IMR-90 (cell line): ENCODE measurements at regions not wholly inside any gene's neighbourhood (a gene's known extent, or its start where the extent isn't known, plus 50 kb on each side); places are given as distances from the start of the nearest gene placed in this dataset.

Experiments used
- ATAC-seq: fragments of 200-7000 bp; cut with Tn5 transposase; 2 replicates; pipeline ENCODE4 v1.9.1; 2020; ENCODE audit warnings: low read depth, mild to moderate bottlenecking, moderate library complexity
- BruUV-seq: library from RNA; stranded (reverse); fragments of 400-500 nt; replicated peaks from 2 replicates; lab custom pipeline; 2021; lab: Mats Ljungman, UMichigan
- CTCF ChIA-PET: fragments of 300-600 bp; formaldehyde crosslinking; extraction: SDS; loops from one replicate; lab custom pipeline; 2021; ENCODE audit warnings: antibody characterized with exemption; lab: Yijun Ruan, JAX
- POLR2A ChIA-PET: fragments of 300-600 bp; sonication (Branson Sonifier 250); formaldehyde crosslinking; loops from one replicate; lab custom pipeline; 2022; ENCODE audit warnings: antibody characterized with exemption; ENCODE audit not compliant: unreplicated experiment; lab: Charles Lee
- DNase-seq: peaks from one replicate; pipeline ENCODE4 v3.0.0; 2013
- H2AFZ ChIP-seq: replicated peaks from 2 replicates; pipeline ENCODE3; 2013; ENCODE audit warnings: low read length, mild to moderate bottlenecking; ENCODE audit not compliant: poor library complexity
- H2AK5ac ChIP-seq: 2 replicates; pipeline ENCODE4 v1.6.1; 2013; ENCODE audit warnings: low read depth, low read length, inconsistent platforms
- H2AK9ac ChIP-seq: replicated peaks from 2 replicates; pipeline ENCODE3; 2013; ENCODE audit warnings: mild to moderate bottlenecking, low read depth, low read length, moderate library complexity; ENCODE audit not compliant: poor library complexity
- H2BK120ac ChIP-seq: 2 replicates; pipeline ENCODE4 v1.6.1; 2013; ENCODE audit warnings: low read depth, low read length, inconsistent platforms
- H2BK15ac ChIP-seq: 3 replicates; pipeline ENCODE4 v1.6.1; 2013; ENCODE audit warnings: low read depth, low read length, inconsistent platforms
- H2BK20ac ChIP-seq: 2 replicates; pipeline ENCODE4 v1.6.1; 2013; ENCODE audit warnings: low read depth, mild to moderate bottlenecking, inconsistent platforms, low read length, moderate library complexity
- H2BK5ac ChIP-seq: 2 replicates; pipeline ENCODE4 v1.6.1; 2013; ENCODE audit warnings: mild to moderate bottlenecking, low read depth, low read length, inconsistent platforms; ENCODE audit not compliant: poor library complexity, severe bottlenecking
- H3K14ac ChIP-seq: replicated peaks from 2 replicates; pipeline ENCODE4 v1.6.1; 2013; ENCODE audit warnings: low read depth, low read length, inconsistent platforms
- H3K18ac ChIP-seq: 2 replicates; pipeline ENCODE4 v1.6.1; 2013; ENCODE audit warnings: low read depth, low read length, control low read depth
- H3K23ac ChIP-seq: 2 replicates; pipeline ENCODE4 v1.6.1; 2013; ENCODE audit warnings: low read depth, low read length, inconsistent platforms
- H3K27ac ChIP-seq: 2 replicates; pipeline ENCODE4 v1.5.1; 2013; ENCODE audit warnings: mild to moderate bottlenecking, control low read depth, low read length; ENCODE audit not compliant: insufficient read depth
- H3K27me3 ChIP-seq: 2 replicates; pipeline ENCODE4 v1.6.1; 2013; ENCODE audit warnings: low read length; ENCODE audit not compliant: control insufficient read depth, insufficient read depth
- H3K36me3 ChIP-seq: 2 replicates; pipeline ENCODE4 v1.6.1; 2013; ENCODE audit warnings: low read length, mixed read lengths; ENCODE audit not compliant: control insufficient read depth, insufficient read depth
- H3K4ac ChIP-seq: 2 replicates; pipeline ENCODE4 v1.6.1; 2013; ENCODE audit warnings: low read depth, low read length, inconsistent platforms
- H3K4me1 ChIP-seq: 2 replicates; pipeline ENCODE4 v1.6.1; 2013; ENCODE audit warnings: low read length, mixed read lengths; ENCODE audit not compliant: control insufficient read depth, insufficient read depth
- H3K4me2 ChIP-seq: 2 replicates; pipeline ENCODE4 v1.6.1; 2013; ENCODE audit warnings: low read depth, mild to moderate bottlenecking, control low read depth, low read length, moderate library complexity
- H3K4me3 ChIP-seq: 2 replicates; pipeline ENCODE4 v1.5.1; 2013; ENCODE audit warnings: low read depth, mild to moderate bottlenecking, control low read depth, low read length, moderate library complexity; ENCODE audit not compliant: insufficient read depth
- H3K56ac ChIP-seq: 2 replicates; pipeline ENCODE4 v1.6.1; 2013; ENCODE audit warnings: low read length, inconsistent platforms; ENCODE audit not compliant: insufficient read depth; ENCODE audit errors: extremely low read depth
- H3K79me1 ChIP-seq, 2 experiments: 2 replicates each; pipeline ENCODE4 v1.6.1; 2013; ENCODE audit warnings: low read length in 2 of 2, inconsistent platforms in 1 of 2, low read depth in 1 of 2
- H3K9ac ChIP-seq: 2 replicates; pipeline ENCODE4 v1.6.1; 2013; ENCODE audit warnings: low read depth, low read length, control low read depth
- H3K9me1 ChIP-seq: 2 replicates; pipeline ENCODE4 v1.6.1; 2013; ENCODE audit warnings: low read length, inconsistent platforms; ENCODE audit not compliant: insufficient read depth
- H3K9me3 ChIP-seq: 2 replicates; pipeline ENCODE4 v1.6.1; 2013; ENCODE audit warnings: low read length; ENCODE audit not compliant: control insufficient read depth, insufficient read depth
- H4K20me1 ChIP-seq: 2 replicates; pipeline ENCODE4 v1.6.1; 2013; ENCODE audit warnings: low read length, inconsistent platforms; ENCODE audit not compliant: insufficient read depth
- H4K5ac ChIP-seq: 2 replicates; pipeline ENCODE4 v1.6.1; 2013; ENCODE audit warnings: mild to moderate bottlenecking, low read depth, low read length, control low read depth
- H4K8ac ChIP-seq, 2 experiments: 2 replicates each; pipeline ENCODE4 v1.6.1; 2013; ENCODE audit warnings: low read depth in 2 of 2, low read length in 2 of 2, control low read depth in 1 of 2, inconsistent platforms in 1 of 2
- H4K91ac ChIP-seq: 2 replicates; pipeline ENCODE4 v1.6.1; 2013; ENCODE audit warnings: low read depth, low read length, inconsistent platforms; ENCODE audit not compliant: insufficient read depth
- BHLHE40 ChIP-seq: fragments of 150-350 bp; IDR thresholded peaks from 2 replicates; pipeline ENCODE4 v1.6.1; 2016; ENCODE audit warnings: mild to moderate bottlenecking, low read depth, low read length
- CEBPB ChIP-seq: IDR thresholded peaks from 2 replicates; pipeline ENCODE4 v1.6.1; 2012; ENCODE audit warnings: low read depth, low read length, improper control_type of control experiment
- CHD1 ChIP-seq: IDR thresholded peaks from 2 replicates; pipeline ENCODE4 v1.6.1; 2012; ENCODE audit warnings: low read depth, low read length, improper control_type of control experiment
- FOS ChIP-seq: fragments of 150-350 bp; IDR thresholded peaks from 2 replicates; pipeline ENCODE4 v1.6.1; 2016; ENCODE audit warnings: low read depth, low read length
- MAZ ChIP-seq: IDR thresholded peaks from 2 replicates; pipeline ENCODE4 v1.6.1; 2012; ENCODE audit warnings: low read depth, mild to moderate bottlenecking, low read length, improper control_type of control experiment, moderate library complexity, borderline replicate concordance
- MXI1 ChIP-seq: IDR thresholded peaks from 2 replicates; pipeline ENCODE4 v1.6.1; 2012; ENCODE audit warnings: low read depth, mild to moderate bottlenecking, low read length, moderate library complexity, borderline replicate concordance
- NFE2L2 ChIP-seq: fragments of 150-350 bp; IDR thresholded peaks from 2 replicates; pipeline ENCODE4 v1.6.1; 2016; ENCODE audit warnings: low read depth, mild to moderate bottlenecking, low read length
- RAD21 ChIP-seq: IDR thresholded peaks from 2 replicates; pipeline ENCODE4 v1.6.1; 2012; ENCODE audit warnings: low read length, improper control_type of control experiment
- RCOR1 ChIP-seq: IDR thresholded peaks from 2 replicates; pipeline ENCODE4 v1.6.1; 2012; ENCODE audit warnings: mild to moderate bottlenecking, low read length, improper control_type of control experiment; ENCODE audit not compliant: insufficient replicate concordance
- RFX5 ChIP-seq: IDR thresholded peaks from 2 replicates; pipeline ENCODE4 v1.8.0; 2012; ENCODE audit warnings: low read depth, mild to moderate bottlenecking, low read length, moderate library complexity
- SMC3 ChIP-seq: fragments of 150-350 bp; IDR thresholded peaks from 2 replicates; pipeline ENCODE4 v1.6.1; 2016; ENCODE audit warnings: low read depth, mild to moderate bottlenecking, antibody characterized with exemption, low read length, moderate library complexity
- WGBS, 2 experiments: methylation state at CpG; one replicate each; pipeline versions ENCODE4 v1.1.5 to v1.1.7; 2013; ENCODE audit warnings: missing lambda C conversion rate in 2 of 2; ENCODE audit not compliant: insufficient read length in 1 of 2; ENCODE audit errors: extremely low coverage in 2 of 2; 5-methylcytosine and 5-hydroxymethylcytosine counted together
- dilution Hi-C: fragments of 300-500 bp; cut with HindIII; formaldehyde crosslinking; loops from one replicate; pipeline ENCODE4 v1.14.3; 2018; ENCODE audit warnings: low sequenced_read_pairs; ENCODE audit not compliant: unreplicated experiment
- in situ Hi-C: fragments of 300-500 bp; cut with MboI; formaldehyde crosslinking; loops from 3 replicates; pipeline ENCODE4 v1.14.3; 2019; ENCODE audit warnings: low sequenced_read_pairs, inconsistent platforms, mixed read lengths
- intact Hi-C: fragments of 100-400 bp; cut with micrococcal nuclease; formaldehyde crosslinking; loops from 2 replicates; pipeline ENCODE4 v1.10.0; 2022
- TF ChIP-seq, protein P1 (sequence below): conservative IDR thresholded peaks from 2 replicates; pipeline ENCODE4 v1.5.1; 2012; ENCODE audit warnings: mild to moderate bottlenecking, low read depth, low read length, improper control_type of control experiment
- TF ChIP-seq, protein P2 (sequence below): fragments of 150-350 bp; IDR thresholded peaks from 2 replicates; pipeline ENCODE4 v1.6.1; 2017; ENCODE audit warnings: mild to moderate bottlenecking, antibody characterized with exemption, low read length, low read depth

GRCh38 chr15:95679847-95680582 is 650.5 kb upstream of the NR2F2 start:
- Histone ChIP-seq H3K9me1 (no peaks in the 10 kb centered on the region; the same call in 1 of the 2 replicates), H3K36me3 (no peaks in the 10 kb centered on the region), H2AFZ (no peak overlapping the region), H4K5ac (no peak overlapping the region), H3K9me3 (no peaks in the 10 kb centered on the region), H3K56ac (no peak overlapping the region), H2AK5ac (no peak overlapping the region), H3K18ac (no peak overlapping the region), H2BK120ac (no peak overlapping the region), H4K8ac (no peak overlapping the region), H3K27me3 (no peaks in the 10 kb centered on the region), H2BK20ac (no peak overlapping the region), H2BK15ac (no peak overlapping the region), H3K4me1 (peaks cover 5% of the 10 kb centered on the region), H3K4me2 (no peak overlapping the region), H4K20me1 (no peaks in the 10 kb centered on the region), H4K91ac (no peak overlapping the region), H3K4me3 (no peak overlapping the region), H3K9ac (no peak overlapping the region), H3K4ac (no peak overlapping the region), H3K14ac (no peak overlapping the region), H3K23ac (no peak overlapping the region), H3K27ac (no peak overlapping the region), H2AK9ac (no peak overlapping the region), H2BK5ac (no peak overlapping the region), H3K79me1 (no peaks in the 10 kb centered on the region)
- in situ Hi-C loops (no loop called here), dilution Hi-C loops (no loop called here), intact Hi-C loops (no loop called here)
- ChIA-PET CTCF (no interaction called here), POLR2A (no interaction called here)
- BruUV-seq: no TSS peak
- DNase-seq: no peak
- ATAC-seq: no peak
- TF ChIP-seq MAZ (no peak), CHD1 (no peak), FOS (no peak), RAD21 (no peak), CEBPB (no peak), MXI1 (no peak), NFE2L2 (no peak), SMC3 (no peak), BHLHE40 (no peak), RCOR1 (no peak), RFX5 (no peak)
- TF ChIP-seq, protein P1, sequence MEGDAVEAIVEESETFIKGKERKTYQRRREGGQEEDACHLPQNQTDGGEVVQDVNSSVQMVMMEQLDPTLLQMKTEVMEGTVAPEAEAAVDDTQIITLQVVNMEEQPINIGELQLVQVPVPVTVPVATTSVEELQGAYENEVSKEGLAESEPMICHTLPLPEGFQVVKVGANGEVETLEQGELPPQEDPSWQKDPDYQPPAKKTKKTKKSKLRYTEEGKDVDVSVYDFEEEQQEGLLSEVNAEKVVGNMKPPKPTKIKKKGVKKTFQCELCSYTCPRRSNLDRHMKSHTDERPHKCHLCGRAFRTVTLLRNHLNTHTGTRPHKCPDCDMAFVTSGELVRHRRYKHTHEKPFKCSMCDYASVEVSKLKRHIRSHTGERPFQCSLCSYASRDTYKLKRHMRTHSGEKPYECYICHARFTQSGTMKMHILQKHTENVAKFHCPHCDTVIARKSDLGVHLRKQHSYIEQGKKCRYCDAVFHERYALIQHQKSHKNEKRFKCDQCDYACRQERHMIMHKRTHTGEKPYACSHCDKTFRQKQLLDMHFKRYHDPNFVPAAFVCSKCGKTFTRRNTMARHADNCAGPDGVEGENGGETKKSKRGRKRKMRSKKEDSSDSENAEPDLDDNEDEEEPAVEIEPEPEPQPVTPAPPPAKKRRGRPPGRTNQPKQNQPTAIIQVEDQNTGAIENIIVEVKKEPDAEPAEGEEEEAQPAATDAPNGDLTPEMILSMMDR: no peak
- TF ChIP-seq, protein P2, sequence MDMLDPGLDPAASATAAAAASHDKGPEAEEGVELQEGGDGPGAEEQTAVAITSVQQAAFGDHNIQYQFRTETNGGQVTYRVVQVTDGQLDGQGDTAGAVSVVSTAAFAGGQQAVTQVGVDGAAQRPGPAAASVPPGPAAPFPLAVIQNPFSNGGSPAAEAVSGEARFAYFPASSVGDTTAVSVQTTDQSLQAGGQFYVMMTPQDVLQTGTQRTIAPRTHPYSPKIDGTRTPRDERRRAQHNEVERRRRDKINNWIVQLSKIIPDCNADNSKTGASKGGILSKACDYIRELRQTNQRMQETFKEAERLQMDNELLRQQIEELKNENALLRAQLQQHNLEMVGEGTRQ: no peak
- no CpG with 5 or more reads among the region's 6 CpGs for WGBS, 2 experiments
